GM21390 (cell line): ENCODE measurements at regions not wholly inside any gene's neighbourhood (a gene's known extent, or its start where the extent isn't known, plus 50 kb on each side); places are given as distances from the start of the nearest gene placed in this dataset.

ENCODE experiments used
- ATAC-seq: cut with Tn5 transposase; IDR thresholded peaks from one replicate; pipeline ENCODE4 v1.9.1; 2021; ENCODE audit not compliant: unreplicated experiment

- no peak for ATAC-seq
Observed at GRCh38 chr1:117678246-117678977, 72.6 kb downstream of the TENT5C start.

- ATAC-seq: no peak
Observed at GRCh38 chr1:117679299-117679698, 73.5 kb downstream of the TENT5C start.

GRCh38 chr1:117679868-117680267 is 74.0 kb downstream of the TENT5C start:
- ATAC-seq: no peak

GRCh38 chr1:117680316-117681002 is 74.6 kb downstream of the TENT5C start:
- no peak for ATAC-seq

GRCh38 chr1:117681093-117681900 is 75.4 kb downstream of the TENT5C start:
- no peak for ATAC-seq

- no peak for ATAC-seq
Observed at GRCh38 chr1:117681901-117682250, 76.0 kb downstream of the TENT5C start.

- ATAC-seq: no peak
Observed at GRCh38 chr1:117682372-117682771, 76.5 kb downstream of the TENT5C start.

GRCh38 chr1:117683571-117684285 is 77.9 kb downstream of the TENT5C start:
- ATAC-seq: no peak

- no peak for ATAC-seq
Observed at GRCh38 chr1:117685936-117686806, 80.3 kb downstream of the TENT5C start.

- ATAC-seq: no peak
Observed at GRCh38 chr1:117686907-117687306, 81.1 kb downstream of the TENT5C start.

- ATAC-seq: no peak
Observed at GRCh38 chr1:117689997-117690625, 84.3 kb downstream of the TENT5C start.

GRCh38 chr1:117691942-117692341 is 86.1 kb downstream of the TENT5C start:
- no peak for ATAC-seq

- no peak for ATAC-seq
Observed at GRCh38 chr1:117694543-117694942, 88.7 kb downstream of the TENT5C start.

- no peak for ATAC-seq
Observed at GRCh38 chr1:117695796-117696490, 90.1 kb downstream of the TENT5C start.

- ATAC-seq: no peak
Observed at GRCh38 chr1:117696561-117696960, 90.7 kb downstream of the TENT5C start.

GRCh38 chr1:117697220-117697781 is 91.5 kb downstream of the TENT5C start:
- no peak for ATAC-seq

- no peak for ATAC-seq
Observed at GRCh38 chr1:117698398-117699160, 92.7 kb downstream of the TENT5C start.

GRCh38 chr1:117699953-117700352 is 94.1 kb downstream of the TENT5C start:
- ATAC-seq: no peak
